Activated naive CD4-positive, alpha-beta T cell treated with anti-CD3 and anti-CD28 coated beads, Interleukin-2, amount 50 U/mL, for 16 hours (primary cell): ENCODE measurements at regions not wholly inside any gene's neighbourhood (a gene's known extent, or its start where the extent isn't known, plus 50 kb on each side); places are given as distances from the start of the nearest gene placed in this dataset.

Experiments used
- DNase-seq: peaks from one replicate; pipeline ENCODE4 v3.0.0-alpha.2; 2020

GRCh38 chr21:31564439-31564838 lies 95.1 kb upstream of the SOD1 start:
- no peak for DNase-seq

- DNase-seq, result no peak
These were observed 99.0 kb upstream of the SOD1 start for GRCh38 chr21:31560479-31560878.

- peak; percentile 97 for DNase-seq
These were observed 99.9 kb upstream of the SOD1 start for GRCh38 chr21:31559368-31560119.

GRCh38 chr21:31558962-31559367 lies 100.5 kb upstream of the SOD1 start:
- peak; percentile 94 for DNase-seq

- DNase-seq, result peak; percentile 49
These were observed 101.1 kb upstream of the SOD1 start for GRCh38 chr21:31558189-31558961.

GRCh38 chr21:31557421-31558188 lies 101.9 kb upstream of the SOD1 start:
- DNase-seq, result peak; percentile 36

- no peak for DNase-seq
These were observed 102.8 kb upstream of the SOD1 start for GRCh38 chr21:31556662-31557061.

GRCh38 chr21:31555741-31556191 lies 103.7 kb upstream of the SOD1 start:
- no peak for DNase-seq

GRCh38 chr21:31554511-31555022 lies 104.9 kb upstream of the SOD1 start:
- DNase-seq, result peak; percentile 53

GRCh38 chr21:31553926-31554325 lies 105.6 kb upstream of the SOD1 start:
- DNase-seq, result no peak

- no peak for DNase-seq
These were observed 106.0 kb upstream of the SOD1 start for GRCh38 chr21:31553461-31553860.

GRCh38 chr21:31552826-31553225 lies 106.7 kb upstream of the SOD1 start:
- no peak for DNase-seq

GRCh38 chr21:31550070-31550469 lies 109.4 kb upstream of the SOD1 start:
- DNase-seq, result no peak

GRCh38 chr21:31548688-31549087 lies 110.8 kb upstream of the SOD1 start:
- DNase-seq, result no peak

GRCh38 chr21:31546443-31547170 lies 112.9 kb upstream of the SOD1 start:
- no peak for DNase-seq

GRCh38 chr21:31545036-31545435 lies 114.5 kb upstream of the SOD1 start:
- no peak for DNase-seq

GRCh38 chr21:31543191-31543590 lies 116.3 kb upstream of the SOD1 start:
- no peak for DNase-seq

- no peak for DNase-seq
These were observed 120.7 kb upstream of the SOD1 start for GRCh38 chr21:31538816-31539215.

GRCh38 chr21:31537872-31538576 lies 121.5 kb upstream of the SOD1 start:
- DNase-seq, result no peak

GRCh38 chr21:31536138-31536537 lies 123.4 kb upstream of the SOD1 start:
- no peak for DNase-seq

- no peak for DNase-seq
These were observed 127.5 kb upstream of the SOD1 start for GRCh38 chr21:31531967-31532366.
